ENCODE measurements at regions not wholly inside any gene's neighbourhood (a gene's known extent, or its start where the extent isn't known, plus 50 kb on each side); places are given as distances from the start of the nearest gene placed in this dataset.

GRCh38 chr7:106572394-106573124 lies 88.4 kb downstream of the CCDC71L start:
- TF ChIP-seq, protein P1, sequence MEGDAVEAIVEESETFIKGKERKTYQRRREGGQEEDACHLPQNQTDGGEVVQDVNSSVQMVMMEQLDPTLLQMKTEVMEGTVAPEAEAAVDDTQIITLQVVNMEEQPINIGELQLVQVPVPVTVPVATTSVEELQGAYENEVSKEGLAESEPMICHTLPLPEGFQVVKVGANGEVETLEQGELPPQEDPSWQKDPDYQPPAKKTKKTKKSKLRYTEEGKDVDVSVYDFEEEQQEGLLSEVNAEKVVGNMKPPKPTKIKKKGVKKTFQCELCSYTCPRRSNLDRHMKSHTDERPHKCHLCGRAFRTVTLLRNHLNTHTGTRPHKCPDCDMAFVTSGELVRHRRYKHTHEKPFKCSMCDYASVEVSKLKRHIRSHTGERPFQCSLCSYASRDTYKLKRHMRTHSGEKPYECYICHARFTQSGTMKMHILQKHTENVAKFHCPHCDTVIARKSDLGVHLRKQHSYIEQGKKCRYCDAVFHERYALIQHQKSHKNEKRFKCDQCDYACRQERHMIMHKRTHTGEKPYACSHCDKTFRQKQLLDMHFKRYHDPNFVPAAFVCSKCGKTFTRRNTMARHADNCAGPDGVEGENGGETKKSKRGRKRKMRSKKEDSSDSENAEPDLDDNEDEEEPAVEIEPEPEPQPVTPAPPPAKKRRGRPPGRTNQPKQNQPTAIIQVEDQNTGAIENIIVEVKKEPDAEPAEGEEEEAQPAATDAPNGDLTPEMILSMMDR (IDR thresholded peaks at IDR 0.05; ENCODE audit: low read depth, low read length, missing control alignments) = no peak
- H3K4me3 ChIP-seq (ENCODE audit: low read depth, low read length) = no peak overlapping the region
- DNase-seq (ENCODE audit: low read depth) = no peak

DNA sequence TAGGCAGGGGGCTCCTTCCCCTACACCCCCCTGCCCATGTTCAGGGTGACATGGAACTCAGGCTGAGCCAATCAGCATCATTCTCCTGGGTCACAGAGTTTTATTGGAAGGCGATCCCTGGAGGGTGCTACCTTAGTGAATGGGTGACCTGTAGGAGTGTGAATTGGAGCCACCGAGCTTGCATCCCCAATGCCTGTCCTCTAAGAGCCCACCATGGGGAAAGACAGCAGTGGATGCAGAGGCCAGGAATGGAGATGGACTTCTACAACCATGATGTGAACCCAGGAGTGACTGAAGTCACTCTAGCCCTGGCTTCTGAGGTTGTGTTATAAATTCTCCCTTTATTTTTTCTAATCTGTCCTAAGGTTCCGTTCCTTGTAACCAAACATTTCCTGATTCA lies 89.4 kb downstream of the CCDC71L start:
- TF ChIP-seq, protein P1 (IDR thresholded peaks at IDR 0.05; ENCODE audit: low read depth, low read length, missing control alignments) = no peak
- DNase-seq (ENCODE audit: low read depth) = no peak
- no peak overlapping the region for H3K4me3 ChIP-seq (ENCODE audit: low read depth, low read length)

DNA sequence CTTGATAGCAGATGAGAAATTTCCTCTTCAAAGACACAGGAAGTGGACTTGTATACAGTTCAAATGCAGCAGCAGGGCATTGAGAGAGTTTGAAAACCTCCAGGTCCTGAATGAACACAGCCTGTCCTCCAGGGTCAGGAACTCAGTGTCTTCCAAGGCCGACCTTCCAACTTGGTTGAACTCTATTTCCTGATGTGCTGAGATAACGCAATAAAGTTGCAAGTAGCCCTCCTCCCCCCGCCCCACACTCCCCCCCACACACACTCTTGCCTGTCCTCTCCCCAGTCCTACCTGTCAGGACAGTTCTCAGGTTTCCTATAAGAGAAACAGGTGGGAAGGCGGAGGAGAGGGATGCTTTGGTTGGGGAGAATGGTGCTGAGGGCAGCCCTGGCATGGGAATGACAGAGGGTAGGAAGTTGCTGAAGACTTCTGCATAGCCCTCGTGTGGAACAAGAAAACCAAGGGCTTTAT lies 90.0 kb downstream of the CCDC71L start:
- DNase-seq (ENCODE audit: low read depth) = no peak
- H3K4me3 ChIP-seq (ENCODE audit: low read depth, low read length) = no peak overlapping the region
- TF ChIP-seq, protein P1 (IDR thresholded peaks at IDR 0.05; ENCODE audit: low read depth, low read length, missing control alignments) = no peak

DNA sequence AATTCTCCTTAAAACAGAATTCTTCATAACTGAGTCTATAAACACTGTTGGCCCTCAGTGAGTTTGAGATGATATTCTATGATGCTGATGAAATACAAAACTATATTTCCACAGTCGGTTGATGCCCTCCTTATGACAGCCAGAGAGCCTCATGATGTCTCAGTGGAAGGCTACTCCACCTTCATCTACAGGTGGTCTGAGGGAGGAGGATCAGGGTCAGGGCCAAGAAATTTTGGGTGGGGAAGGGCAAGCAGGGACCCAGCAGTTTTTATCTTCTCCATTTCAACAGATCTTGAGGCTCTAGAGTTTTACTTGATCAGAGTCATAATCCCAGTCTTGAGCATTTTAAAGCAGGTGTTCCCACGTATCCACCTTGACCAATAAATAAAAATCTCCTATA lies 90.8 kb downstream of the CCDC71L start:
- TF ChIP-seq, protein P1 (IDR thresholded peaks at IDR 0.05; ENCODE audit: low read depth, low read length, missing control alignments) = no peak
- no peak for DNase-seq (ENCODE audit: low read depth)
- H3K4me3 ChIP-seq (ENCODE audit: low read depth, low read length) = no peak overlapping the region

- DNase-seq (ENCODE audit: low read depth) = no peak
- no peak overlapping the region for H3K4me3 ChIP-seq (ENCODE audit: low read depth, low read length)
- TF ChIP-seq, protein P1 (IDR thresholded peaks at IDR 0.05; ENCODE audit: low read depth, low read length, missing control alignments) = no peak
Measured at GRCh38 chr7:106569500-106569929, 91.4 kb downstream of the CCDC71L start.

DNA sequence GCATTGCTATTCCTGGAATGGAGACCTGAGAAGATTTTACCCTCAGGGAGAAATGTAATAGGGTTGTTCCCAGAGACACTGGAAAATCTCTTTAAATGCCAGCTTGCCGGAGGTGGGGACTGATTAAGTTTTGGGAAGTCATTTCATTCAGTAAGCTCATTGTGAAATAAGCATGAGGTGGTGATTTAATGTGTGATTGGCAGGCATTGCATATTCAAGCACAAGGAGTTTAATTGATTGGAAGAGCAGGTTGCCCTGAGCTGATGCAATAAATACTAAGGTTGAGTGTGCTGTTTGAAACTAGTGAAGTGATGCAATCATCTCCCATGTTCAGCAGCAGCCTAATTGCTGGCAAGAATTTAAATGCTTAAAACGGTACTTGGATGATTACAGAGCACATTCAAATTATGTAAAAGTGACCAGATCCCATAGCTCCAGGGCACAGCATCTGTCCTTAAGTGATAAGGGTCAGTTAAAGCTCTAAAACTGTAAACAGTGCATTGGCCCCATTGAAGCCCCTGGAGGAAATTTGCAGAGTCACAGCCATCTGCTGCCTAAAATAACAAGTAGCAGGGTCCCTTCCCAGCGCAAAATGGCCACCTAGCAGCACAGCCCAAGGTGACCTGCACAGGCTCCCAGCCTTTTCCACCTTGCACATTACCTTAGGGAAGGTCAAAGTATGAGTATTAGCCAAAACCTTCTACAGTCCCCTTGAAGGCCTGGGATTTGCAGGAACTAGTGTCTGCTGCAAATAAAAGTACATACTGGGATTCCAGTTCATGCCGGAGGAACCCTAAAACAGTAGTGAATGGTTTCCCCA lies 92.1 kb downstream of the CCDC71L start:
- no peak overlapping the region for H3K4me3 ChIP-seq (ENCODE audit: low read depth, low read length)
- TF ChIP-seq, protein P1 (IDR thresholded peaks at IDR 0.05; ENCODE audit: low read depth, low read length, missing control alignments) = no peak
- no peak for DNase-seq (ENCODE audit: low read depth)
